HCT116 (cell line): ENCODE measurements at regions not wholly inside any gene's neighbourhood (a gene's known extent, or its start where the extent isn't known, plus 50 kb on each side); places are given as distances from the start of the nearest gene placed in this dataset.

Experiments used
- CEBPB ChIP-seq: IDR thresholded peaks from 2 replicates; pipeline ENCODE4 v1.6.1; 2012; ENCODE audit warnings: low read depth
- EGR1 ChIP-seq: IDR thresholded peaks from 2 replicates; pipeline ENCODE4 v1.6.1; 2012; ENCODE audit warnings: low read depth
- ELF1 ChIP-seq: IDR thresholded peaks from 2 replicates; pipeline ENCODE4 v1.6.1; 2012; ENCODE audit warnings: low read depth, borderline replicate concordance
- EZH2 ChIP-seq: fragments of 200-600 bp; sonication (generic); IDR thresholded peaks from 2 replicates; pipeline ENCODE4 v1.6.1; 2017; ENCODE audit warnings: antibody characterized with exemption, mixed run types
- EZH2phosphoT487 ChIP-seq: fragments of 200-600 bp; IDR thresholded peaks from 2 replicates; pipeline ENCODE4 v1.6.1; 2018; ENCODE audit warnings: antibody characterized with exemption, borderline replicate concordance
- POLR2A ChIP-seq: IDR thresholded peaks from 2 replicates; pipeline ENCODE4 v1.7.0; 2011; ENCODE audit warnings: borderline replicate concordance; ENCODE audit not compliant: insufficient read depth, insufficient read length; ENCODE audit errors: extremely low read depth
- POLR2AphosphoS5 ChIP-seq: IDR thresholded peaks from 2 replicates; pipeline ENCODE4 v1.6.1; 2011; ENCODE audit warnings: mild to moderate bottlenecking, low read depth, low read length, moderate library complexity
- SP1 ChIP-seq: IDR thresholded peaks from 2 replicates; pipeline ENCODE4 v1.6.1; 2012; ENCODE audit warnings: low read depth
- YY1 ChIP-seq: IDR thresholded peaks from 2 replicates; pipeline ENCODE4 v1.6.1; 2011; ENCODE audit warnings: low read length, low read depth, moderate library complexity, mild to moderate bottlenecking; ENCODE audit not compliant: insufficient replicate concordance; ENCODE audit errors: extremely low read depth
- ZFX ChIP-seq: fragments of 450-650 bp; IDR thresholded peaks from 2 replicates; pipeline ENCODE4 v1.6.1; 2017
- TF ChIP-seq, protein P1 (sequence below), 3 experiments: fragments of 200-600 bp in 1 of 3; sonication (generic) in 1 of 3; IDR thresholded peaks in 2 of 3; conservative IDR thresholded peaks in 1 of 3; 2 replicates each; pipeline ENCODE4 v1.5.1; 2012 to 2017; ENCODE audit warnings: low read depth in 2 of 3, low read length in 2 of 3, antibody characterized with exemption in 1 of 3, borderline replicate concordance in 1 of 3, control low read depth in 1 of 3, mild to moderate bottlenecking in 1 of 3, mixed read lengths in 1 of 3, mixed run types in 1 of 3, moderate library complexity in 1 of 3; ENCODE audit not compliant: insufficient read depth in 1 of 3
- TF ChIP-seq, protein P2 (sequence below): IDR thresholded peaks from 2 replicates; pipeline ENCODE4 v1.6.1; 2012; ENCODE audit warnings: low read depth
- TF ChIP-seq, protein P3 (sequence below): IDR thresholded peaks from 2 replicates; pipeline ENCODE4 v1.6.1; 2012
- TF ChIP-seq, protein P4 (sequence below): IDR thresholded peaks from 2 replicates; pipeline ENCODE4 v1.6.1; 2012

DNA sequence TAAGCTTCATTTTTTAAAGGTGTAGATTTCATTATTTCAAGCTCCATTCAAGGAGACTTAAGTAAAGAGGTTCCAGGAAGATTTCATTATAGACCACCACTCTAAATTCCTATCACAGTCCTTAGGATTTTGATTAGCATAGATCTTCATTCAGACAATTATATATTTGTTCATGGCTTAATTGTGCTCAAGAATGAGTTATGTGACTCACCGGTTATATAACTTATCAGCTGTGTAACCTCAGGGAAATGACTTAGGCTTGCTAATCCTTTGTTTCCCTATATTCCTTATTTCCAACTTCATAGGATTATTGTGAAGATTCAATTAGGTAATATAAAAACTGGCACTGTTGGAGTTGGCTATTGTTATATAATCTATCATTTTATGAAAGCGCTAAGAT, 632.8 kb upstream of the SPRY2 start:
- TF ChIP-seq, protein P1, sequence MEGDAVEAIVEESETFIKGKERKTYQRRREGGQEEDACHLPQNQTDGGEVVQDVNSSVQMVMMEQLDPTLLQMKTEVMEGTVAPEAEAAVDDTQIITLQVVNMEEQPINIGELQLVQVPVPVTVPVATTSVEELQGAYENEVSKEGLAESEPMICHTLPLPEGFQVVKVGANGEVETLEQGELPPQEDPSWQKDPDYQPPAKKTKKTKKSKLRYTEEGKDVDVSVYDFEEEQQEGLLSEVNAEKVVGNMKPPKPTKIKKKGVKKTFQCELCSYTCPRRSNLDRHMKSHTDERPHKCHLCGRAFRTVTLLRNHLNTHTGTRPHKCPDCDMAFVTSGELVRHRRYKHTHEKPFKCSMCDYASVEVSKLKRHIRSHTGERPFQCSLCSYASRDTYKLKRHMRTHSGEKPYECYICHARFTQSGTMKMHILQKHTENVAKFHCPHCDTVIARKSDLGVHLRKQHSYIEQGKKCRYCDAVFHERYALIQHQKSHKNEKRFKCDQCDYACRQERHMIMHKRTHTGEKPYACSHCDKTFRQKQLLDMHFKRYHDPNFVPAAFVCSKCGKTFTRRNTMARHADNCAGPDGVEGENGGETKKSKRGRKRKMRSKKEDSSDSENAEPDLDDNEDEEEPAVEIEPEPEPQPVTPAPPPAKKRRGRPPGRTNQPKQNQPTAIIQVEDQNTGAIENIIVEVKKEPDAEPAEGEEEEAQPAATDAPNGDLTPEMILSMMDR (IDR thresholded peaks at IDR 0.05 in 2 of 3, conservative IDR thresholded peaks at IDR 0.05 in 1 of 3; ENCODE audit: borderline replicate concordance in 1 of 3, insufficient read depth in 1 of 3, low read depth in 2 of 3, low read length in 2 of 3), result no peak
- TF ChIP-seq CEBPB, result no peak
- no peak for TF ChIP-seq SP1
- TF ChIP-seq EGR1, result no peak
- no peak for TF ChIP-seq POLR2A
- TF ChIP-seq POLR2AphosphoS5, result no peak
- TF ChIP-seq, protein P2, sequence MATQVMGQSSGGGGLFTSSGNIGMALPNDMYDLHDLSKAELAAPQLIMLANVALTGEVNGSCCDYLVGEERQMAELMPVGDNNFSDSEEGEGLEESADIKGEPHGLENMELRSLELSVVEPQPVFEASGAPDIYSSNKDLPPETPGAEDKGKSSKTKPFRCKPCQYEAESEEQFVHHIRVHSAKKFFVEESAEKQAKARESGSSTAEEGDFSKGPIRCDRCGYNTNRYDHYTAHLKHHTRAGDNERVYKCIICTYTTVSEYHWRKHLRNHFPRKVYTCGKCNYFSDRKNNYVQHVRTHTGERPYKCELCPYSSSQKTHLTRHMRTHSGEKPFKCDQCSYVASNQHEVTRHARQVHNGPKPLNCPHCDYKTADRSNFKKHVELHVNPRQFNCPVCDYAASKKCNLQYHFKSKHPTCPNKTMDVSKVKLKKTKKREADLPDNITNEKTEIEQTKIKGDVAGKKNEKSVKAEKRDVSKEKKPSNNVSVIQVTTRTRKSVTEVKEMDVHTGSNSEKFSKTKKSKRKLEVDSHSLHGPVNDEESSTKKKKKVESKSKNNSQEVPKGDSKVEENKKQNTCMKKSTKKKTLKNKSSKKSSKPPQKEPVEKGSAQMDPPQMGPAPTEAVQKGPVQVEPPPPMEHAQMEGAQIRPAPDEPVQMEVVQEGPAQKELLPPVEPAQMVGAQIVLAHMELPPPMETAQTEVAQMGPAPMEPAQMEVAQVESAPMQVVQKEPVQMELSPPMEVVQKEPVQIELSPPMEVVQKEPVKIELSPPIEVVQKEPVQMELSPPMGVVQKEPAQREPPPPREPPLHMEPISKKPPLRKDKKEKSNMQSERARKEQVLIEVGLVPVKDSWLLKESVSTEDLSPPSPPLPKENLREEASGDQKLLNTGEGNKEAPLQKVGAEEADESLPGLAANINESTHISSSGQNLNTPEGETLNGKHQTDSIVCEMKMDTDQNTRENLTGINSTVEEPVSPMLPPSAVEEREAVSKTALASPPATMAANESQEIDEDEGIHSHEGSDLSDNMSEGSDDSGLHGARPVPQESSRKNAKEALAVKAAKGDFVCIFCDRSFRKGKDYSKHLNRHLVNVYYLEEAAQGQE, result no peak
- no peak for TF ChIP-seq EZH2
- TF ChIP-seq EZH2phosphoT487, result no peak
- TF ChIP-seq, protein P3, sequence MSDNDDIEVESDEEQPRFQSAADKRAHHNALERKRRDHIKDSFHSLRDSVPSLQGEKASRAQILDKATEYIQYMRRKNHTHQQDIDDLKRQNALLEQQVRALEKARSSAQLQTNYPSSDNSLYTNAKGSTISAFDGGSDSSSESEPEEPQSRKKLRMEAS, result no peak
- TF ChIP-seq ELF1, result no peak
- TF ChIP-seq, protein P4, sequence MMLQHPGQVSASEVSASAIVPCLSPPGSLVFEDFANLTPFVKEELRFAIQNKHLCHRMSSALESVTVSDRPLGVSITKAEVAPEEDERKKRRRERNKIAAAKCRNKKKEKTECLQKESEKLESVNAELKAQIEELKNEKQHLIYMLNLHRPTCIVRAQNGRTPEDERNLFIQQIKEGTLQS, result no peak
- TF ChIP-seq YY1, result no peak
- TF ChIP-seq ZFX, result no peak
